K562 (cell line): ENCODE measurements at regions not wholly inside any gene's neighbourhood (a gene's known extent, or its start where the extent isn't known, plus 50 kb on each side); places are given as distances from the start of the nearest gene placed in this dataset.

ENCODE experiments used
- ATAC-seq: fragments of 200-7000 bp; cut with Tn5 transposase; 3 replicates; pipeline ENCODE4 v1.9.1; 2020; ENCODE audit warnings: moderate library complexity
- BruUV-seq: library from RNA; stranded (reverse); fragments of 400-500 nt; replicated peaks from 2 replicates; lab custom pipeline; 2021; lab: Mats Ljungman, UMichigan
- CTCF ChIA-PET: fragments of 300-600 bp; formaldehyde crosslinking; extraction: SDS; loops from one replicate; lab custom pipeline; 2021; ENCODE audit warnings: low intra/inter-chr PET ratio; lab: Yijun Ruan, JAX
- POLR2A ChIA-PET: fragments of 300-600, 350-650 bp; sonication (Branson Sonifier 250); formaldehyde crosslinking; extraction: SDS; loops from one replicate; lab custom pipeline; 2021; ENCODE audit warnings: antibody characterized with exemption, inconsistent platforms; lab: Yijun Ruan, JAX
- DNase-seq, 4 experiments: peaks; one replicate each; pipeline versions ENCODE4 v3.0.0 to v3.0.0-alpha.2; 2011 to 2018; ENCODE audit warnings: low spot score in 3 of 4, mixed read lengths in 3 of 4; ENCODE audit errors: extremely low read depth in 1 of 4
- FAIRE-seq: peaks from 2 replicates; lab custom pipeline; 2011; peaks lifted over from hg19 to GRCh38; lab: Jason Lieb, UNC
- H2AFZ ChIP-seq: 2 replicates; pipeline ENCODE4 v1.6.0; 2011; ENCODE audit warnings: low read depth, low read length, control low read depth, inconsistent platforms
- H3K27ac ChIP-seq: fragments of 200-600 bp; 3 replicates; pipeline ENCODE4 v1.8.0; 2011; ENCODE audit warnings: low read depth, mild to moderate bottlenecking, control low read depth, inconsistent platforms, low read length, moderate library complexity, mixed read lengths; ENCODE audit errors: extremely low read depth
- H3K27me3 ChIP-seq, 2 experiments: fragments of 300-600 bp in 1 of 2; 2 replicates in 1 of 2; 3 replicates in 1 of 2; pipeline versions ENCODE4 v1.6.0 to v1.8.0; 2011; ENCODE audit warnings: inconsistent platforms in 2 of 2, low read length in 2 of 2, mild to moderate bottlenecking in 1 of 2, mixed read lengths in 1 of 2, moderate library complexity in 1 of 2; ENCODE audit not compliant: control insufficient read depth in 2 of 2, insufficient read depth in 2 of 2
- H3K36me3 ChIP-seq: fragments of 300-600 bp; 3 replicates; pipeline ENCODE4 v1.8.0; 2011; ENCODE audit warnings: mild to moderate bottlenecking, low read length, inconsistent platforms; ENCODE audit not compliant: control insufficient read depth, insufficient read depth
- H3K4me1 ChIP-seq, 2 experiments: fragments of 200-600 bp in 1 of 2; replicated peaks in 1 of 2; 2 replicates in 1 of 2; 3 replicates in 1 of 2; pipeline versions ENCODE4 v1.5.1 to v1.8.0; 2011; ENCODE audit warnings: inconsistent platforms in 2 of 2, low read length in 2 of 2, mild to moderate bottlenecking in 1 of 2, mixed read lengths in 1 of 2, moderate library complexity in 1 of 2; ENCODE audit not compliant: control insufficient read depth in 2 of 2, insufficient read depth in 2 of 2
- H3K4me2 ChIP-seq: 2 replicates; pipeline ENCODE4 v1.6.1; 2011; ENCODE audit warnings: low read length, control low read depth, inconsistent platforms, mixed read lengths; ENCODE audit not compliant: insufficient read depth
- H3K4me3 ChIP-seq: fragments of 200-600 bp; sonication (generic), shearing (Covaris generic); 2 replicates; pipeline ENCODE4 v1.5.1; 2016; ENCODE audit warnings: control low read depth, inconsistent platforms
- H3K79me2 ChIP-seq: fragments of 200-600 bp; 3 replicates; pipeline ENCODE4 v1.8.0; 2011; ENCODE audit warnings: low read length, inconsistent platforms; ENCODE audit not compliant: control insufficient read depth, insufficient read depth
- H3K9ac ChIP-seq, 2 experiments: 2 replicates each; pipeline versions ENCODE4 v1.6.0 to v1.6.1; 2011; ENCODE audit warnings: low read depth in 2 of 2, low read length in 2 of 2, control low read depth in 1 of 2, inconsistent platforms in 1 of 2, mild to moderate bottlenecking in 1 of 2, mixed read lengths in 1 of 2; ENCODE audit not compliant: insufficient read depth in 1 of 2
- H3K9me1 ChIP-seq: one replicate; pipeline ENCODE4 v1.6.0; 2011; ENCODE audit warnings: inconsistent platforms, mild to moderate bottlenecking, low read length, moderate library complexity; ENCODE audit not compliant: control insufficient read depth, insufficient read depth
- H3K9me3 ChIP-seq: replicated peaks from 2 replicates; pipeline ENCODE4 v1.5.1; 2011; ENCODE audit warnings: low read depth, low read length, inconsistent platforms; ENCODE audit not compliant: control insufficient read depth, insufficient read depth
- H4K20me1 ChIP-seq: replicated peaks from 2 replicates; pipeline ENCODE4 v1.6.1; 2011; ENCODE audit warnings: low read length, inconsistent platforms, mixed read lengths; ENCODE audit not compliant: control insufficient read depth, insufficient read depth
- ATF4 ChIP-seq: fragments of 450-650 bp; formaldehyde crosslinking; IDR thresholded peaks from 2 replicates; pipeline ENCODE4 v1.4.0; 2022; ENCODE audit warnings: mild to moderate bottlenecking, moderate library complexity
- BDP1 ChIP-seq: IDR thresholded peaks from 3 replicates; pipeline ENCODE4 v1.6.1; 2011; ENCODE audit not compliant: insufficient read length, insufficient read depth
- KDM1A ChIP-seq, 2 experiments: fragments of 450-650 bp; IDR thresholded peaks; 2 replicates each; pipeline ENCODE4 v1.6.1; 2016; ENCODE audit warnings: mild to moderate bottlenecking in 2 of 2
- NFIX ChIP-seq: fragments of 250-450 bp; sonication (Bioruptor Pico); IDR thresholded peaks from 2 replicates; pipeline ENCODE4 v1.4.0; 2020; ENCODE audit warnings: low read depth, mild to moderate bottlenecking, moderate library complexity
- NR1H2 ChIP-seq: sonication (generic); formaldehyde crosslinking; IDR thresholded peaks from 2 replicates; pipeline ENCODE4 v1.4.0; 2020; ENCODE audit warnings: mild to moderate bottlenecking, missing genetic modification reagents
- PKNOX1 ChIP-seq: fragments of 450-650 bp; IDR thresholded peaks from 2 replicates; pipeline ENCODE4 v1.6.1; 2016
- RBM34 ChIP-seq: fragments of 200-400 bp; formaldehyde crosslinking; IDR thresholded peaks from 2 replicates; pipeline ENCODE4 v1.6.1; 2018; ENCODE audit warnings: low read length, borderline replicate concordance; ENCODE audit not compliant: insufficient read depth
- ZNF263 ChIP-seq: sonication (generic); formaldehyde crosslinking; IDR thresholded peaks from 2 replicates; pipeline ENCODE4 v1.8.0; 2022; ENCODE audit warnings: mild to moderate bottlenecking, missing genetic modification reagents, borderline replicate concordance
- WGBS: fragments of 100-300 bp; shearing (Covaris generic); methylation state at CpG from one replicate; pipeline ENCODE4 v1.1.6; 2016; ENCODE audit warnings: low coverage, mixed read lengths; ENCODE audit not compliant: insufficient coverage; ENCODE audit errors: missing lambda C conversion rate; 5-methylcytosine and 5-hydroxymethylcytosine counted together
- in situ Hi-C: fragments of 300-500 bp; cut with MboI; formaldehyde crosslinking; loops from 4 replicates; pipeline ENCODE4 v1.15.0; 2018; ENCODE audit warnings: inconsistent platforms, mixed read lengths
- intact Hi-C: fragments of 100-400 bp; cut with micrococcal nuclease; formaldehyde crosslinking; loops from 2 replicates; pipeline ENCODE4 v1.14.2; 2022
- TF ChIP-seq, protein P1 (sequence below), 2 experiments: fragments of 450-650 bp; IDR thresholded peaks; 2 replicates each; pipeline ENCODE4 v1.6.1; 2018; ENCODE audit warnings: mild to moderate bottlenecking in 2 of 2, low read depth in 1 of 2; ENCODE audit not compliant: partially characterized antibody in 2 of 2

GRCh38 chr7:445563-446288 lies 73.9 kb downstream of the PDGFA start:
- H2AFZ ChIP-seq, result no peak overlapping the region
- TF ChIP-seq ZNF263 (CRISPR knock-in tag) (peak; percentile 89), ATF4 (no peak), PKNOX1 (no peak), NFIX (CRISPR knock-in tag) (no peak), RBM34 (no peak), NR1H2 (CRISPR knock-in tag) (no peak), KDM1A (IDR thresholded peaks at IDR 0.05) (peak in 1 of 2 experiments; percentile 80; a peak in 1 of 4 replicates), BDP1 (no peak)
- TF ChIP-seq, protein P1, sequence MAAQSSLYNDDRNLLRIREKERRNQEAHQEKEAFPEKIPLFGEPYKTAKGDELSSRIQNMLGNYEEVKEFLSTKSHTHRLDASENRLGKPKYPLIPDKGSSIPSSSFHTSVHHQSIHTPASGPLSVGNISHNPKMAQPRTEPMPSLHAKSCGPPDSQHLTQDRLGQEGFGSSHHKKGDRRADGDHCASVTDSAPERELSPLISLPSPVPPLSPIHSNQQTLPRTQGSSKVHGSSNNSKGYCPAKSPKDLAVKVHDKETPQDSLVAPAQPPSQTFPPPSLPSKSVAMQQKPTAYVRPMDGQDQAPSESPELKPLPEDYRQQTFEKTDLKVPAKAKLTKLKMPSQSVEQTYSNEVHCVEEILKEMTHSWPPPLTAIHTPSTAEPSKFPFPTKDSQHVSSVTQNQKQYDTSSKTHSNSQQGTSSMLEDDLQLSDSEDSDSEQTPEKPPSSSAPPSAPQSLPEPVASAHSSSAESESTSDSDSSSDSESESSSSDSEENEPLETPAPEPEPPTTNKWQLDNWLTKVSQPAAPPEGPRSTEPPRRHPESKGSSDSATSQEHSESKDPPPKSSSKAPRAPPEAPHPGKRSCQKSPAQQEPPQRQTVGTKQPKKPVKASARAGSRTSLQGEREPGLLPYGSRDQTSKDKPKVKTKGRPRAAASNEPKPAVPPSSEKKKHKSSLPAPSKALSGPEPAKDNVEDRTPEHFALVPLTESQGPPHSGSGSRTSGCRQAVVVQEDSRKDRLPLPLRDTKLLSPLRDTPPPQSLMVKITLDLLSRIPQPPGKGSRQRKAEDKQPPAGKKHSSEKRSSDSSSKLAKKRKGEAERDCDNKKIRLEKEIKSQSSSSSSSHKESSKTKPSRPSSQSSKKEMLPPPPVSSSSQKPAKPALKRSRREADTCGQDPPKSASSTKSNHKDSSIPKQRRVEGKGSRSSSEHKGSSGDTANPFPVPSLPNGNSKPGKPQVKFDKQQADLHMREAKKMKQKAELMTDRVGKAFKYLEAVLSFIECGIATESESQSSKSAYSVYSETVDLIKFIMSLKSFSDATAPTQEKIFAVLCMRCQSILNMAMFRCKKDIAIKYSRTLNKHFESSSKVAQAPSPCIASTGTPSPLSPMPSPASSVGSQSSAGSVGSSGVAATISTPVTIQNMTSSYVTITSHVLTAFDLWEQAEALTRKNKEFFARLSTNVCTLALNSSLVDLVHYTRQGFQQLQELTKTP (IDR thresholded peaks at IDR 0.05; ENCODE audit: low read depth in 1 of 2, partially characterized antibody in 2 of 2), result peak in 1 of 2 experiments; percentile 33
- no peaks in the 10 kb centered on the region for H3K79me2 ChIP-seq
- no peak overlapping the region for H3K27ac ChIP-seq
- no peak for ATAC-seq
- in situ Hi-C loops, result no loop called here
- H3K4me3 ChIP-seq, result no peak overlapping the region
- POLR2A ChIA-PET, result no interaction called here
- H3K4me2 ChIP-seq, result no peak overlapping the region
- no TSS peak for BruUV-seq
- WGBS, result 5% methylated on average over 10 of the region's 14 CpGs
- DNase-seq, result no peak
- H4K20me1 ChIP-seq, result no peaks in the 10 kb centered on the region
- H3K27me3 ChIP-seq, result peaks cover 0 to 4% of the 10 kb centered on the region in 2 experiments; a peak in 2 of 5 replicates
- no peaks in the 10 kb centered on the region for H3K9me1 ChIP-seq
- FAIRE-seq, result no peak
- H3K36me3 ChIP-seq, result no peaks in the 10 kb centered on the region
- CTCF ChIA-PET, result no interaction called here
- intact Hi-C loops, result no loop called here
- H3K4me1 ChIP-seq, result peaks cover 0 to 34% of the 10 kb centered on the region in 2 experiments; a peak in 3 of 5 replicates
- H3K9ac ChIP-seq, result no peak overlapping the region
- H3K9me3 ChIP-seq, result no peaks in the 10 kb centered on the region
